PC-9 (cell line): ENCODE measurements at regions not wholly inside any gene's neighbourhood (a gene's known extent, or its start where the extent isn't known, plus 50 kb on each side); places are given as distances from the start of the nearest gene placed in this dataset.

ENCODE experiments used
- BruUV-seq: library from RNA; stranded (reverse); fragments of 400-500 nt; replicated peaks from 2 replicates; lab custom pipeline; 2021; lab: Mats Ljungman, UMichigan
- CTCF ChIA-PET: fragments of 300-600 bp; sonication (Branson Sonifier 250); formaldehyde crosslinking; loops from one replicate; lab custom pipeline; 2022; ENCODE audit warnings: antibody characterized with exemption; lab: Charles Lee
- POLR2A ChIA-PET: fragments of 300-600 bp; sonication (Branson Sonifier 250); formaldehyde crosslinking; loops from one replicate; lab custom pipeline; 2022; ENCODE audit warnings: antibody characterized with exemption; ENCODE audit not compliant: unreplicated experiment; lab: Charles Lee
- DNase-seq, 2 experiments: peaks; one replicate each; pipeline versions ENCODE4 v3.0.0 to v3.0.0-alpha.2; 2015 to 2022; ENCODE audit warnings: mixed read lengths in 1 of 2
- H2AFZ ChIP-seq: fragments of 200-600 bp; sonication (generic); 2 replicates; pipeline ENCODE4 v1.8.1; 2017; ENCODE audit warnings: antibody characterized with exemption
- H3F3A ChIP-seq: fragments of 200-600 bp; sonication (generic); 2 replicates; pipeline ENCODE4 v1.8.1; 2017; ENCODE audit warnings: antibody characterized with exemption, mild to moderate bottlenecking, low read depth; ENCODE audit not compliant: insufficient read depth
- H3K27ac ChIP-seq: fragments of 200-600 bp; sonication (generic); 2 replicates; pipeline ENCODE4 v1.6.1; 2016; ENCODE audit warnings: mixed run types
- H3K27me3 ChIP-seq: fragments of 200-600 bp; sonication (generic); 2 replicates; pipeline ENCODE4 v1.6.1; 2016; ENCODE audit warnings: low read depth, mixed run types; ENCODE audit not compliant: insufficient read depth
- H3K36me3 ChIP-seq: fragments of 200-600 bp; sonication (generic); 2 replicates; pipeline ENCODE4 v1.6.1; 2016; ENCODE audit warnings: low read depth, mixed run types
- H3K4me1 ChIP-seq: fragments of 200-600 bp; sonication (generic); replicated peaks from 2 replicates; pipeline ENCODE4 v1.6.1; 2016; ENCODE audit warnings: mixed run types; ENCODE audit not compliant: insufficient read depth
- H3K4me2 ChIP-seq: fragments of 200-600 bp; sonication (generic); 2 replicates; pipeline ENCODE4 v1.6.1; 2017; ENCODE audit warnings: mixed run types
- H3K4me3 ChIP-seq: fragments of 200-600 bp; sonication (generic); 2 replicates; pipeline ENCODE4 v1.6.1; 2016; ENCODE audit warnings: mixed run types
- H3K79me2 ChIP-seq: fragments of 200-600 bp; sonication (generic); 2 replicates; pipeline ENCODE4 v1.6.1; 2017; ENCODE audit warnings: low read depth, mixed run types
- H3K9me2 ChIP-seq: fragments of 200-600 bp; sonication (generic); 2 replicates; pipeline ENCODE4 v1.8.1; 2017; ENCODE audit warnings: mild to moderate bottlenecking; ENCODE audit not compliant: insufficient read depth
- H3K9me3 ChIP-seq: fragments of 200-600 bp; sonication (generic); 2 replicates; pipeline ENCODE4 v1.8.1; 2016; ENCODE audit warnings: low read depth; ENCODE audit not compliant: insufficient read depth
- H4K20me1 ChIP-seq: fragments of 200-600 bp; sonication (generic); 2 replicates; pipeline ENCODE4 v1.8.1; 2017; ENCODE audit not compliant: insufficient read depth
- CTCF ChIP-seq: fragments of 200-600 bp; sonication (generic); conservative IDR thresholded peaks from 2 replicates; pipeline ENCODE4 v1.6.1; 2017; ENCODE audit warnings: mixed run types, antibody characterized with exemption, mild to moderate bottlenecking, moderate library complexity
- EZH2 ChIP-seq: fragments of 200-600 bp; sonication (generic); IDR thresholded peaks from 2 replicates; pipeline ENCODE4 v1.8.0; 2017; ENCODE audit warnings: antibody characterized with exemption, low read depth
- intact Hi-C: fragments of 100-400 bp; cut with micrococcal nuclease; formaldehyde crosslinking; loops from one replicate; pipeline ENCODE4 v1.10.0; 2022; ENCODE audit not compliant: unreplicated experiment

GRCh38 chr7:4399121-4399520, 283.0 kb upstream of the FOXK1 start:
- Histone ChIP-seq H3K27ac (no peak overlapping the region), H3K9me3 (no peaks in the 10 kb centered on the region; the same call in none of the 2 replicates), H2AFZ (no peak overlapping the region), H3K9me2 (no peaks in the 10 kb centered on the region), H3K4me3 (no peak overlapping the region), H3K36me3 (no peaks in the 10 kb centered on the region), H3K4me1 (no peaks in the 10 kb centered on the region), H3F3A (no peaks in the 10 kb centered on the region), H3K4me2 (no peak overlapping the region), H3K27me3 (peaks cover 44% of the 10 kb centered on the region), H4K20me1 (no peaks in the 10 kb centered on the region), H3K79me2 (no peaks in the 10 kb centered on the region)
- BruUV-seq, result no TSS peak
- POLR2A ChIA-PET, result no interaction called here
- CTCF ChIA-PET, result no interaction called here
- intact Hi-C loops, result no loop called here
- no peak for DNase-seq
- TF ChIP-seq CTCF (no peak), EZH2 (no peak)

- no peak for DNase-seq
- ChIA-PET CTCF (no interaction called here), POLR2A (no interaction called here)
- BruUV-seq, result no TSS peak
- H3K9me2 ChIP-seq, result no peaks in the 10 kb centered on the region
- H3K4me3 ChIP-seq, result no peak overlapping the region
- H3K9me3 ChIP-seq, result no peaks in the 10 kb centered on the region; the same call in none of the 2 replicates
- no peak overlapping the region for H3K27ac ChIP-seq
- no peaks in the 10 kb centered on the region for H3K36me3 ChIP-seq
- no peak overlapping the region for H2AFZ ChIP-seq
- H3K79me2 ChIP-seq, result no peaks in the 10 kb centered on the region
- H3K4me1 ChIP-seq, result no peaks in the 10 kb centered on the region
- no peak for TF ChIP-seq CTCF
- no peak for TF ChIP-seq EZH2
- peaks cover 40% of the 10 kb centered on the region for H3K27me3 ChIP-seq
- intact Hi-C loops, result no loop called here
- no peaks in the 10 kb centered on the region for H3F3A ChIP-seq
- no peaks in the 10 kb centered on the region for H4K20me1 ChIP-seq
- H3K4me2 ChIP-seq, result no peak overlapping the region
Observed at GRCh38 chr7:4399596-4399995, 282.5 kb upstream of the FOXK1 start.

GRCh38 chr7:4406288-4407058, 275.6 kb upstream of the FOXK1 start:
- POLR2A ChIA-PET, result no interaction called here
- Histone ChIP-seq H3K36me3 (no peaks in the 10 kb centered on the region), H3K4me2 (no peak overlapping the region), H2AFZ (no peak overlapping the region), H3K27ac (no peak overlapping the region), H3K4me1 (no peaks in the 10 kb centered on the region), H3K27me3 (peaks cover 30% of the 10 kb centered on the region; the same call in 1 of the 2 replicates), H3K9me2 (no peaks in the 10 kb centered on the region), H3K79me2 (no peaks in the 10 kb centered on the region), H3K4me3 (no peak overlapping the region), H4K20me1 (no peaks in the 10 kb centered on the region), H3K9me3 (no peaks in the 10 kb centered on the region), H3F3A (no peaks in the 10 kb centered on the region)
- CTCF ChIA-PET, result no interaction called here
- no TSS peak for BruUV-seq
- intact Hi-C loops, result no loop called here
- TF ChIP-seq EZH2, result no peak
- no peak for TF ChIP-seq CTCF
- DNase-seq, result no peak
